ENCODE measurements at regions not wholly inside any gene's neighbourhood (a gene's known extent, or its start where the extent isn't known, plus 50 kb on each side); places are given as distances from the start of the nearest gene placed in this dataset.
"Not testable (repeated sequence)": the region's sequence is repeated elsewhere in the genome, so short reads cannot be mapped to it uniquely, and the experiment has no call there.

DNA sequence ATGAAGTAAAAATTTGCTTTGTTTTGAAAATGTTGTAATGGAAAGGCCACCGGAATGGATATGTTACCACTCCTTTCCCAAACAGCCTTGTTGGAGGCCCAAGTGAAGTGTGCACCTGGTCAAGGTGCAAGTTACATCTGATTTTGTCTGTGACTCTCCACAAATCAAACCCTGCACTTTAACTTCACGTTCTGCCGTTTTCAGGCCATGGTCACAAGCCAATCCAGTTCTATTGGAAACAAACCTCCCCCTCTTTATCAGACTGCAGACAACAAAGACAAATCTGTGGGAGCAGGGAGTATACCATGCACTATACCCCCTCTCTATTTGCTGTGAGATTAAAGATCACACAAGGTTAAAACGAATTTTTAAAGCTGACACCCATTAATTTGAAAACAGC, 155.6 kb upstream of the RFC3 start:
- DNase-seq (ENCODE audit: low read depth): no peak

DNA sequence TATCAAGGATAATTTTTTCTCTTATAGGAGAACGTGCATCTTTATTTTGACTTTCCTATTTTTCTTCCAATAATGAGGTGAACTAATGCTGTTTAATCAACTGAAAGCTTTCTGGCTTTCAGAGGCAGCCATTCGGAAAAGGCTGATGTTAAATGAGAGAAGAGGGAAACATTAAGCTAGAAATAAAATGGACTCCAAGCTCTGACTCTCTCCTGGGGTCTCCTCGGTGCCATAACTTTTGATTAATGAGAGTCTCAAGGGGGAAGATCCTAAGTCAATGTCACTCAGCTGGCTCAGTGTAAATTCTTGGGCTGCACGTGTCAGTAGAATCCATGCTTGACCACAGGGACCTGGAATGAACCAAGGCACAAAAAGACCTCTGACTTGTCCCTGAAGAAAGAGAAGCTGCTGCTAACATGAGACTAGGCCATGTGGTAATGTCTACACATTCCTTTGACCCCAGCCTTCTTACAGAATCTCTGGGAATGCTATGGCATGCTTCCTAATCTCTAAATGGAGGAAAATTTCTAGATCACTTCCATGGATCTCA, 152.2 kb upstream of the RFC3 start:
- DNase-seq (ENCODE audit: low read depth): no peak

DNA sequence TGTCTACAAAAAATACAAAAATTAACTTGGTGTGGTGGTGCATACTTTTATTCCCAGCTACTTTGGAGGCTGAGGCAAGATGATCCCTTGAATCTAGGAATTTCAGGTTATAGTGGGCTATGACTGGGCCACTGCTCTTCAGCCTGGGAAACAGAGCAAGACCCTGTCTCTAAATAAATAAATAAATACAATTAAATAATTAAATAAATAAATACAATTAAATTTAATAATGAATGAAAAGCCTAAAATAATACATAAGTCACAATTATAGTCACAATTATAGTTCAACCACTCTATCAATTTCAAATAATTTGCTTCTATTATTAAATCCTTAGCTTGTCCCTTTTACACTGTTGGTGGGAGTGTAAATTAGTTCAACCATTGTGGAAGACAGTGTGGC, 146.4 kb upstream of the RFC3 start:
- DNase-seq (ENCODE audit: low read depth): no peak

DNA sequence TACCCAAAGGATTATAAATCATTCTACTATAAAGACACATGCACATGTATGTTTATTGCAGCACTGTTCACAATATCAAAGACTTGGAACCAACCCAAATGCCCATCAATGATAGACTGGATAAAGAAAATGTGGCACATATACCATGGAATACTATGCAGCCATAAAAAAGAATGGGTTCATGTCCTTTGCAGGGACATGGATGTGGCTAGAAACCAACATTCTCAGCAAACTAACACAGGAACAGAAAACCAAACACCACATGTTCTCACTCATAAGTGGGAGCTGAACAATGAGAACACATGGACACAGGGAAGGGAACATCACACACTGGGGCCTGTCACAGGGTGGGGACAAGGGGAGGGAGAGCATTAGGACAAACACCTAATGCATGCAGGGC, 145.9 kb upstream of the RFC3 start:
- not testable (repeated sequence) for DNase-seq (ENCODE audit: low read depth)

DNA sequence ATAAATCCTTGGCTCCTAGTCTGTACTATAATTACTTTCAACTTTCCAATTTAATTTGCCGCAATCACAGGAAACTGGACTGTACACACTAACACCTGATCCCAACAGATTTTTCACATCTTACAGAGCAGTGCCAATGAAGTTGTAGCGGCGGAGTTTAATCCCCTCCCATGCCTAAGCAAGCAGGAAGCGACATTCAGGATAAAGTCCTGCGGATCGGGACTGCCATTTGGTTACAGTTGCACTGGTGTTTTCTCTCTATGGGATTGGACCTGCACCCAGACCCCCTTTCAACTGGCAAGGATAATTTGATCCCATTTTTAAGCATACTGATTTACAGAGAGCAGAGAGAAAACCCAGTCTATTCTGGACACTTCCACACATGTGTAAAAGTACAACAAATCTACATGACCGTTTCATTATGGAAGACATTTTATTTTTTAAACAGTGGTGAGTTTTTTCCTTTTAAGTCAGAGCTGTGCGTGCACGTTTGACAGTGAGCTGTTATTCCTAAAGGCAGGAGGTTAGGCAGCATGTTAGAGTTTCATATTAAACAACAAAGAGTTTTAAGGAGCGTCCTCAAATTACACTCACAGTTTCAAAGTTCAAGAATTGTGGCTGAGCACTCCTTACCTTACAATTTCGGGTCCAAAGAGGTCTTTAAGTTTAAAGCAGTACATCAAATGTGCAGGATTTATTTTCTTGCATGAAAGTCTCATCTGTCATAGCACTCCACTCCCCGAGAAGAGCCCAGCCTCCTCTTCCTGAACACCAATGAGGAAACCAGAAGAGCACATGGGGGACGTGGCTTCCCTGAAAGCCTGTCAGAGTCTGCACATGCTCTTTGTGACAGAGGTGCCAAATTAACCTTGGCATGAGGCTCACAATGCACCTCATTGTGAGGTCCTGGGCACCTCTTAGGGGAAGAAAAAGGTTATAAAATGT, 141.6 kb upstream of the RFC3 start:
- no peak for DNase-seq (ENCODE audit: low read depth)

DNA sequence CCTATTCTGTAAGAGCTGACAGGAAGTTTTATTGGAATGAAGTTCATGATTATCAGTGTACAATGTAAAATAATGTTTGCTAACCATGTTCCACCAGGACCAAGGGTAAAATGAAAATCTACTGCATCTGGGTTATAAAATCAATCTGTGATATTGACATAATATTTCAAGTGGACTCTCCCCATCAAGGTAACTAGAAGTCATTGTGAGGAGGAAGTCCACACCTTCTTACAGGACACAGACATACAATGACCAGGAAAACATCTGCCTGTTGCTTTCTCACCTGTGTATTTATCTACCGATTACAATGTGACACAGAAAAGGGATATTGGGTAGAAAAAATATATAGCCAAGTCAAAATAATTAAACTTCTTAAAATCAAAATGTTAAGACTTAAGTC, 140.7 kb upstream of the RFC3 start:
- DNase-seq (ENCODE audit: low read depth): no peak

DNA sequence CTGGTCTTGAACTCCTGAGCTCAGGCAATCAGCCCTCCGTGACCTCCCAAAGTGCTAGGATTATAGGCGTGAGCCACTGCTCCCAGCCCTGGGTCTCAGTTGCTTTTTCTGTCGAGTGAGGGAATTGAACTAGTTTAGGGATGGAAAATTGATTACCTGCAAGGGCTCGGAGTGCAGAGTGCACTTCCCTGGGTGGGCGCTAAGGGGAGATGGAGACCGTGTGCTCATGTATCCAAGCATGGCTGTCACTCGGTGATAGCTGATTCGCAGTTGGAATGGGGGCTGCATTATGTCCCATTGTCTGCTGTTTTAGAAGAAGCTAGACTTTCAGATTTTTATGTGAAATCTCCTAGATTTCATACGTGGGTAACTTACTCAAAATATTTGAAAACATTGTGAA, 139.9 kb upstream of the RFC3 start:
- DNase-seq (ENCODE audit: low read depth): no peak

DNA sequence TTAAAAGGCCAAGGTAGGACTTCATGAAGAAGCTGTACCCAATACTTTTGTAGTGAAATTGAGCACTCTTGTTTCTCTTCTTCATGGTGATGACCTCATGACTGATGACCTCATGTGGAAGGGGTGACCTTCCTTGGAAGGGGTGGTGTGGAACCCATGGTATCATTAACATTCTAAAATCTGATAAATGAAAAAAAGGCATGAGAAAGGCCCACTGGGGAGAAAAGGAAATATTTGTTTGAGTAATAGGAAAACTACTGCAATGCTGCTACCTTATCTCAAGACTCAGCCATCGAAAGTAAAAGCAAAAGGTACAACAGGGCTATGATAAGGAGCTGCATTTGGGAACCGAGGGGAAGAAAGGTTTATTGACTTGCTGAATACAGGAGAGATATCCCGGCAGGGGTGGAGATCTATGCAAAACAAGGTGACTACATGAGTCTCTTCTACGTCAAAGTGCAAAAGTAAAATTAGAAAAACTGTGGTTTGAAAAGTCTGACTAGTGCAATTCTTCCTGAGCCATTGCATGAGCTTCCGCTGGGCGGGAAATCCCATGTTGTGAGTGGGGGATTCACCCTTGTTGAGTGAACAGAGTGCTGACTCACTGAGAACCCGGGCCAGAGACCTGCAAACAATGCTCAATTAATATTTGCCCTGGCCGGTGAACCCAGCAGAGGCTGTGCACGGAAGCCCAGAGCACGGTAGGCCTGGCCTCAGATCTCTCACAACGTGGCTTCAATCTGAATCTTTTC, 138.9 kb upstream of the RFC3 start:
- DNase-seq (ENCODE audit: low read depth): peak; percentile 40

DNA sequence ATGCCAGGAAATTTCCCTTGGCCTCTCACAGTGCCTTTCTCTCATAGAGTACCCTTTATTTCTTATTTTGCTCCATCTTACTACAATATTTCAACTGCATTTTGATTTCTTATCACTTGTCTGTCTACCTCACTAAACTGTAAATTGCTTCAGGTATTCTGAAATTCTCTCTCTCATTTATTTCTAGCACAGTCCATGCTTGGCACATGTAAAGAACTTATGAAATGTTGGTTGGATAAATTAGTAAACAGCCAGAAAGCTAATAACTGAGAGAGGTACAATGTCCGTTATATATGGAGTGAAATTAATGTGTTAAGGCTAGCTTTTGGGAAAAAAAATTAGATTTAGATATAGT, 138.3 kb upstream of the RFC3 start:
- DNase-seq (ENCODE audit: low read depth): no peak

DNA sequence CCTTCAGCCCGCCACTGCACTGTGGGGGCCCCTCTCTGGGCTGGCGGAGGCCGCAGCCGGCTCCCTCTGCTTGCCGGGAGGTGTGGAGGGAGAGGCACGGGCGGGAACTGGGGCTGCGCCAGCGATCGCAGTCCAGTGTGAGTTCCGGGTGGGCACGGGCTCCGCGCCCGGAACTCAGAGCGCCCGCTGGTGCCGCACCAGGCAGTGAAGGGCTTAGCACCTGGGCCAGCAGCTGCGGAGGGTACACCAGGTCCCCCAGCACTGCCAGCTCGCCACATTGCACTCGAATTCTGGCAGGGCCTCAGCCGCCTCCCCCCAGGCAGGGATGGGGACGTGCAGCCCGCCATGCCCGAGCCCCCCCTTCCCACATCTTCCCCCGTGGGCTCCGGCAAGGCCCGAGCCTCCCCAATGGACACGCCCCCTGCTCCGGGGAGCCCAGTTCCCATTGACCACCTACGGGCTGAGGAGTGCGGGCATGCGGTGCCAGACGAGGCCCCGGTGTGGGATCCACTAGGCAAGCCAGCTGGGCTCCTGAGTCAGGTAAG, 135.9 kb upstream of the RFC3 start:
- DNase-seq (ENCODE audit: low read depth): no peak

DNA sequence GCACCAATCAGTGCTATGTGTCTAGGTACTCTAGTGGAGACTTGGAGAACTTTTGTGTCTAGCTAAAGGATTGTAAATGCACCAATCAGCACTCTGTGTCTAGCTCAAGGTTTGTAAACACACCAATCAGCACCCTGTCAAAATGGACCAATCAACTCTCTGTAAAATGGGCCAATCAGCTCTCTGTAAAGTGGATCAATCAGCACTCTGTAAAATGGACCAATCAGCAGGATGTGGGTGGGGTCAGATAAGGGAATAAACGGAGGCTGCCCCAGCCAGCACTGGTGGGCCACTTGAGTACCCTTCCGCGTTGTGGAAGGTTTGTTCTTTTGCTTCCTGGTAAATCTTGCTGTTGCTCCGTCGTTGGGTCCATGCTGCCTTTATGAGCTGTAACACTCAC, 135.3 kb upstream of the RFC3 start:
- not testable (repeated sequence) for DNase-seq (ENCODE audit: low read depth)

DNA sequence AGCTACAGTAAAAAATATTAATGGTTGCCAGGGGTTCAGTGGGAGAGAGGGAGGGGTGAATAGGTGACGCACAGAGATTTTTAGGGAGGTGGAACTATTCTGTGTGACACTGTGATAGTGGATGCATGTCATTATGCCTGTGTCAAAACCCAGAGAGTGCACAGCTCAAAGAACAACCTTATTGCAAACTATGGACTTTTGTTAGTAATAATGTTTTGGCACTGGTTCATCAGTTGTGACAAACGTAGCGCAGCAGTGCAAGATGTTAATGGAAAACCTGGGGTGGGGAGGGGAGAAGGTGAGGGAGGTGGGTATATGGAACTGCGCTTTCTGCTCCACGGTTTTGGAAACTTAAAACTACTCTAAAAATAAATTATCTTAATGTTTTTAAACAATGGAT, 134.6 kb upstream of the RFC3 start:
- DNase-seq (ENCODE audit: low read depth): no peak

DNA sequence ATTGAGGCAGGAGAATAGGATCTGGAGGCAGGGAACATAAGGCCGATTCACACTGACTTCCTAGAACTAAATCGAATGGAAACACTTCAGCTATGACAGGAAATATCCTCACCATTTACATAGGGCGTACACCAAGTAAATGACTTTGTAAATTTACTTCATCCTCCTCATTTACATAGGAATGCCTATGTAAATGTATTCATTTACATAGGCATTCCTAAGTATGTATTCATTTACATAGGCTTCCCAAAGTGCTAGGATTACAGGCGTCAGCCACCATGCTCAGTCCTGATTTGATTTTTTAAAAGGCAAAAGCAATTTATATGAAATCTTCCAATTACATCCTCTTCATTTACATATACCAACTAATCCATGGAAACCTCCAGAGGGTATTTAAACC, 133.1 kb upstream of the RFC3 start:
- DNase-seq (ENCODE audit: low read depth): no peak

DNA sequence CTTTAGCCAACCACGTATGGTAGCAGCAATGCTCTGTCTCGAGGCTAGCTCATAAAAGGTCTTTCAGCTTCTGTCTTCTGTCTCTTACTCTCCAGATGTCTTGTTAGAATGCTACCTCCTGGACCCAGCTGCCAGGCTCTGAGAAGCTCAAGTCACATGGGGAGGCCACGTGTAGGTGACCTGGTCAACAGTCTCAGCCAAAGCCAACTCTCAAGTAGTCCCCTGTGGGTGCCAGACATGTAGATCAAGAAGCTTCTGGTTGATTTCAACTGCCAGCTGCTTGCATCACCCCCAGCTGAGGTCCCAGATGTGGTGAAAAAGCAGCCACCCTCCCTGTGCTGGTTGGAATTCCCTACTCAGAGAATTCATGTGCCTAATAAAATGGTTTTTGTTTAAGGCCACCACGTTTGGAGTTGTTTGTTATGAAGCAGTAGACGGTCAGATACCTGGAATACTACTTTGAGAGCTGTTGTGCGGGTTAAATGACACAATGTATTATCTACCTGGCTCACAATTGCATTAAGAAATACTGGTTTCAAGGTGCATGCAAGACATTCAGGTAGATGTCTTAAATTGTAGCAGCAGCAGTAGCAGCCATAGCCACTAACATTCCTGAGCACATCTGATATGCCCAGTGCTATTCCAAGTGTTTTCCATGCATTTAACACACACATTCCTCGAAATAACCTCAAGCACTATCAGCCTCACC, 131.0 kb upstream of the RFC3 start:
- no peak for DNase-seq (ENCODE audit: low read depth)

DNA sequence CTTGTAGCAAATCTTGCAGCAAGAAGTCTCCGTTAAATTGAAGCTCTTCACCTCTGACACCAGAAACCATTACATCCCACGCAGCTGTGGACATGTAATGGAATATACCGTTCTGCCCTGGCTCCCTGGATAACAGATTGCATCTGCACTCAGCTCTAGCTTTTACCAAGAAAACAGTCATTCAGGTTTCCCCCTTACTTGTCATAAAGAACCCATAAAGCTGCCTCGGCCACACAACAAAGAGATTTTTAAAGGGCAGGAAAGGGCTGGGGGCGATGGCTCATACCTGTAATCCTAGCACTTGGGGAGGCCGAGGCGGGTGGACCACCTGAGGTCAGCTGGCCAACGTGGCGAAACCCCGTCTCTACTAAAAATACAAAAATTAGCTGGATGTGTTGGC, 127.6 kb upstream of the RFC3 start:
- DNase-seq (ENCODE audit: low read depth): no peak

DNA sequence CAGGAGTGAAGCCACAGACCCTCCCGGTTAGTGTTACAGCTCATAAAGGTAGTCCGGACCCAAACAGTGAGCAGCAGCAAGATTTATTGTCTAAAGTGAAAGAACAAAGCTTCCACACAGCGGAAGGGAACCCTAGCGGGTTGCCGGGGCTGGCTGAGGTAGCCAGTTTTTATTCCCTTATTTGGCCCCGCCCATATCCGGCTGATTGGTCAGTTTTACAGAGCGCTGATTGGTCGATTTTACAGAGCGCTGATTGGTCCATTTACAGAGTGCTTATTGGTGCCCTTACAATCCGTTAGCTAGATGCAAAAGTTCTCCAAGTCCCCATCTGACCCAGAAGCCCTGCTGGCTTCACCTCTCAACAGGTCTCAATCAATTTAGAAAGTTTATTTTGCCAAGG, 126.0 kb upstream of the RFC3 start:
- no peak for DNase-seq (ENCODE audit: low read depth)

DNA sequence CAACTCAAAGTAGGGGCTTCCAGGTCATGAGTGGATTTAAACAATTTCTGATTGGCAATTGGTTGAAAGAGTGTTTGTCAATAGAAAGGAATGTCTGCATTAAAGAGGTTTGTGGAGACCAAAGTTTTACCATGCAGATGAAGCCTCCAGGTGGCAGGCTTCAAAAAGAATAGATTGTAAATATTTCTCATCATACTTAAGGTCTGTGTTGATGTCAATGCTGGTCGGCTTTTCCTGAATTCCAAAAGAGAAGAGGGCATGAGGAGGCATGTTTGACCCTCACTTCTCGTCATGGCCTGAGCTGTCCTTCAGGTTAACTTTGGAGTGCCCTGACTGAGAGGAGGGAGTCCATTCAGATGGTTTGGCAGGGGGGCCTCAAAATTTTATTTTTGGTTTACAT, 125.4 kb upstream of the RFC3 start:
- no peak for DNase-seq (ENCODE audit: low read depth)

DNA sequence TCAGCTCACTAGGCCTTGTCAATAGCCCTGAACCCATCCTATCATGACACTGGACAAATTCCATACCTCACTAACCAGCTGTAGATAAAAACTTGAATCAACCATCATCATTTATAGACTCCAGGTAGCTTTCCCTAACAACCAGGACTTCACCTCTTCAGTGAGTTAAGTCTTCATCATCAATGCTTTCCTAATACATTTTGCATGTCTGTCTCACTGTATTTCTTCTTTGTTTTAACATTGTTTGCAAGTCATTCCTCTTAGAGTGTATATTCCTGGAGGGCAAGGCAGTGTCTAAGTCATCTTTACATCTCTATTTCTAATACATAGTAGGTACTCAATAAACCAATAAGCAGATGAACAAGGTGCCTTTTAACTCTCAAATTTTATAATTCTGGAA, 123.4 kb upstream of the RFC3 start:
- no peak for DNase-seq (ENCODE audit: low read depth)

DNA sequence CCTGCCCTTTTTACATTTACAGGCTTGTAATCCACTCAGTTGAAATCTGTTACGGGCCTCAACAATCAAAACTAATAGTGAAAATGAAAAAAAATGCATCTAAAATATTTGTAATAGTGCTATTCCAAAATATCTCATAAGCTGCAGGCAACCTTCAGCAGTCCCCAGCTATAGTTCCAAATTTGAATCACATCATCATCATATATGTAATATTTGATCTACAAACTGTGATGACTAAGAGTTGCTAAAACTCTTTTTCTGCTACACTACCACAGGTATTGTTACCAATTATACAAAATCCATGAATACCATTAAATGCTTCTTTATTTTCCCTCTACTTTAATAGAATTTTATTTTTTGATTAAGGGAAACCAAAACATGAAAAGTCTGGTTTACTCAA, 121.4 kb upstream of the RFC3 start:
- no peak for DNase-seq (ENCODE audit: low read depth)

DNA sequence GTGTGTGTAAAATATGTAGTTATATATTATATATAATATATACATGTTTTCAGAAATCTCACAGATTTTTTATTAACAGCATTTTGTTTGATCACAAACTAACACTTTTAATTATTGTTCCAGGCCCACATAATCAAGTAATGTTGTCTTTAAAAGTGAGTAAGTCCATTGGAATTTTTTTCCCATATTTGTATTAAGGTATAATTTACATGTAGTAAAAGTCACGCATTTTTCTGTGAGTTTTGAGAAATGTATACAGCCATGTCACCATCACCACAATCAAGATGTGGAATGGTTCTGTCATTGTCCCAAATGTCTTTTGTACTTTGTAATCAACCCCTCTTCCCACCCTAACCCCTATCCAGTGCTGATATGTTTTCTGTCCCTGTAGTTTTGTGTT, 120.0 kb upstream of the RFC3 start:
- no peak for DNase-seq (ENCODE audit: low read depth)

DNA sequence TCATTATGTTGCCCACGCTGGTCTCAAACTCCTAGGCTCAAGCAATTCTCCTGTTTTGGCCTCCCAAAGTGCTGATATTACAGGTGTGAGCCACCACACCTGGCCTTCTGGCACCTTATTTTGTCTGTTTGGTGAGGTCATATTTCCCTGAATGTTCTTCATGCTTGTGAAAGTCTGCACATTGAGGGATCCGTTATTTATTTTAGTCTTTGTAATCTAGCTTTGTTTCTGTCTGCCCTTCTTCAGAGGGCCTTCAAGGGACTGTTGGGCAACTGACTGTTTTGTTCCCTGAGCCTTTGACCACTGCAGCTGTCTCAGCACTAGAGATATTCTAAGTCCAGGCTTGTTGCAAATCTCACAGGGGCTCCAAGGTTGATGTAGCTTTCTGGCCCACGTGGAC, 110.5 kb upstream of the RFC3 start:
- no peak for DNase-seq (ENCODE audit: low read depth)

DNA sequence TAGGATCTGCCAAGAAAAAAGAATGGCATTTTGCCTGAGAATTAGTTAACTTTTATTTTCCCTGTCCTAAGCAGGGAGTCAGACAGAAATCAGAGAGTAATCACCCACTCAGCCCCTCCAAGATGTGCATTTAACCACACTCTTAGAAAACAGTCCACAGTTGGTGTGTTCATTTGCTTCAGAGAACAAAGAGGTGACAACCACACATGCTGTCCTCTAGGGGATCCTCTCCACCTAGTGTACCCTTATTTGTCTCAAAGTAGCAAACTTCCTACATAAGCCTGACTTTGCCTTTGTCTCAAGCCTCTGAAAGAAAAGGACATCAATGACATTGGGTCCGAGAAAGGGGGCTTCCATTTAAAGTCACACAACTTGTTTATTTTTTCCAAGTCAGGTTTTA, 107.0 kb upstream of the RFC3 start:
- DNase-seq (ENCODE audit: low read depth): no peak

Data from T-helper 22 cell (primary cell).